GM21528 (cell line): ENCODE measurements at regions not wholly inside any gene's neighbourhood (a gene's known extent, or its start where the extent isn't known, plus 50 kb on each side); places are given as distances from the start of the nearest gene placed in this dataset.
"Not testable (repeated sequence)": the region's sequence is repeated elsewhere in the genome, so short reads cannot be mapped to it uniquely, and the experiment has no call there.

Experiments used
- ATAC-seq: cut with Tn5 transposase; IDR thresholded peaks from one replicate; pipeline ENCODE4 v1.9.1; 2021; ENCODE audit warnings: mild to moderate bottlenecking, moderate library complexity; ENCODE audit not compliant: unreplicated experiment, low FRiP score

DNA sequence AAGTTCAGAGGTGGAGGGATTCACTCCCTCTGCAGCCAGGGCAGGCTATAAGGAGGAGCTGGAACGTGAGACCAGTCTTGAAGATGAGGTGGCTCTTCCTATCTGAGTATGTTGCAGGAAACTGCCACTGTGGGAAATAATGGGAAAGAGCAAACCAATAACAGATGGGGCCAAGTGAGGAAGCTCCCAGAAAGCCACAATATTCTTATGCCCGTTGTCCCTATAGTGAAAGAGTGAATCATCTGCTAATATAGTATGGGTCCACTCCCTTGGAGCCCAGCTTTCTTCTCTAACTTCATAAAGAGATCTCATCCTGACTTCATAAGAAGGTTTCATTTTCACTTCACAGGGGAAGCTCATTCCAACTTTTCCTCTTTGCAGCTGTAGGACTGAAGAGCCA is 206.4 kb downstream of the BLID start:
- ATAC-seq: no peak

DNA sequence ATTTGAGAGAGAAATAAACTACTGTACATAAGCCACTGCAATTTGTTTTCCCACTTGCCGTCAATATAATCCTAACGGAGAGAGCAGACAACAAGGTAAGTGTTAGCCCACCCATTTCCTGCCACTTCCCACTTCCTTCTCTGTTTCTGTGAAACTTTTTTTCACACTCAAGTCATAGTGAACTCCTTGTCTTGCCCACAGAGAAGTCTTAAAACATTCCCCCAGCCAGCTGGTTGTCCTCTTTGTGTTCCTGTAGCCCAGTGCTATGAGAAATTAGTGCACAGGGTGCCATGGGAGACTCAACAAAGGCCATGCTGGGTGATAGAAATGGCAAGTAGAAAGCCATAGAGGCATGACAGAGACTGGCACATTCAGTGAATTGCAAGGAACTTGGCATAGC is 208.6 kb downstream of the BLID start:
- no peak for ATAC-seq

DNA sequence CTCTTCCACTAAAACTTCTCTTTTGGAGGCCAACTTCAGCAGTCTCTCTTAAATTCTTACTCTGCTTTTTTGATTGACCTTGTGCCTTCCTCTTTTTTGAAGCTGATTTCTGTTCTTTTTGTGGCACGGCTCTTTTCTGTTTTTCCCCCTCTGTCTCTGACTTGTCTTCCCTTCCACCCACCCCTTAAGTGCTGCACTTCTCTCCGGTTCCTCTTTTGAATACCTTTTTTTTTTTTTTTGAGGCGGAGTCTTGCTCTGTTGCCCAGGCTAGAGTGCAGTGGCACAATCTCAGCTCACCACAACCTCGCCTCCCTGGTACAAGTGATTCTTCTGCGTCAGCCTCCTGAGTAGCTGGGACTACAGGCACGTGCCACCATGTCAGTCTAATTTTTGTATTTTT is 211.9 kb downstream of the BLID start:
- ATAC-seq: no peak

DNA sequence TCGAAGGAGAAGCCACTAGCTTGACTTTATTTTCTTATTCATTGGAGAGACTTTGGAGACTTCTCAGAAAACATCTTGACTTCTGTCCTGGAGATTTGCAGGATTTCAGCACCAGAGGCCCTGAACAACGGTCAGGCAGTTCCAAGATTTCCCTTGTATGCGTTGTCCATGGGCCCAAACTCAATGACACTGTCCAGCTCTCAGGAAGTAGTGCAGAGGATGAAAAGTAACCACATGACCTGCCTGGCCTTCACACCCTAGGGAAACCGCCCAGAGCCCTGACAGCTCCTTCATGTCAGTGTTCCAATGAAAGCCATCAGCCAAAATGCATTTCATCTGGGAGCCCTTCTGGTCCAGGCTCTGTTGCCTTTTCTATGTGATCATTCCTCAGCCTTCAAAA is 214.1 kb downstream of the BLID start:
- ATAC-seq: no peak

DNA sequence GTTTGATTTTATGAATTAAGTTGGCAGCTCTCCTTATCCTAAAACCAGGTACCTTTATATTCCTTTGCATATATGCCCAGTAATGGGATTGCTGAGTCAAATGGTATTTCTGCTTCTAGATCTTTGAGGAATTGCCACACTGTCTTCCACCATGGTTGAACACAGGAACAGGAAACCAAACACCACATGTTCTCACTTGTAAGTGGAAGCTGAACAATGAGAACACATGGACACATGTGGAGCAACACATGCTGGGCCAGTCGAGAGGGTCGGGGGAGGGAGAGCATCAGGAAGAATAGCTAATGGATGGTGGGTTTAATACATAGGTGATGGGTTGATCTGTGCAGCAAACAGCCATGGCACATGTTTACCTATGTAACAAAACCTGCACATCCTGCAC is 214.6 kb downstream of the BLID start:
- ATAC-seq: not testable (repeated sequence)

DNA sequence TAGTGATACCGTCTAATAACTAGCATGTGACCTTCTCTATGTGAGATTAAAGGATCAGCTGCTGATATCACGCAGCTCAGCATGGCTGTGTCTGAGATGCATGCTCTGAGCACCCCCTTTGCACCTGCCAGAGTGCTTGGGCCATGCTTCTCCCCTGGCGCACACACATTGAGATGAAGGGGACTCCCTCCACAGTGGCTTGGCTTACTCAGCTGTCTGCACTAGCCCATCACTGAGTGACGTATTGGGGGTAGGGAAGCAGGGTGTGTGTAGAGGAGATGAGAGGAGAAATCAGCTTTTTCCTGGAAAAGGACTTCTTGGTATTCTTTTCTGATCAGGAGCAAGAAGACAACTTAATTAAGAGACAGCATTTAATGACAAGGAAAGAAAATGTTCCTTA is 216.5 kb downstream of the BLID start:
- ATAC-seq: no peak

DNA sequence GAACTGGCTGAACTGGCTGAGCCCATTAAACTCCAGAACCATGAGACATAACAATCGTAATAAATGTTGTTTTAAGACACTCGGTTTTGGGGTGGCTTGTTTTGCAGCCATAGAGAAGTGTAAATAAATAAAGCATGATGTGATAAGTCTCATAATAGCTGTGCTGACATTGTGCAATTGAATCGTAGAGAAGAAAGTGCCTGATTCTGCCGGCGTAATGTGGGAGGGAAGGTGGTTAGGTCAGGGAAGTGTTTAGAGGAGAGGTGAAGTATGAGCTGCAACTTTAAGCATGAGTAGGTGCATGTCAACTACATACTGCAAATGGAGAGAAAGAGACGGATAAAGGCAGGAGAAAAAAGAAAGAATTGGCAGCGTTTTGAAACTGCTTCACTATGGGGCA is 217.1 kb downstream of the BLID start:
- ATAC-seq: no peak

DNA sequence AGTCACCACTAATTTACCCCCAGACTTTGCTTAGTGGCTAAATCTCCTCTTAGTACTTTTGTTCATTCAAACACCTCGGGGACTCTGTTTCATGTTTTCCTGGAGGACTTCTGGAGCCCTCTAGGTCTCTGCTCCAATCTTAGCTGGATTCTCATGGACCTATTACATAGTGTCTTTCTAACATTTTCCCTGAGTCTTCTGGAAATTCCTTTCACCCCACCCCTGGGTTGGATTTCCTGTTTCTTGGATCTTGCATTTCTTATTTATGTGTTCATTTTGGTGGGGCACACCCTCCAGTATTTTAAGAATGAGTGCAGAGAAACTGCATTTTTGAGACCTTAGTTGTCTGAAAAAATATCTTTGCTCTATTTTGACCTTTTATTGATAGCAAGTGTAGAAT is 220.1 kb downstream of the BLID start:
- no peak for ATAC-seq

DNA sequence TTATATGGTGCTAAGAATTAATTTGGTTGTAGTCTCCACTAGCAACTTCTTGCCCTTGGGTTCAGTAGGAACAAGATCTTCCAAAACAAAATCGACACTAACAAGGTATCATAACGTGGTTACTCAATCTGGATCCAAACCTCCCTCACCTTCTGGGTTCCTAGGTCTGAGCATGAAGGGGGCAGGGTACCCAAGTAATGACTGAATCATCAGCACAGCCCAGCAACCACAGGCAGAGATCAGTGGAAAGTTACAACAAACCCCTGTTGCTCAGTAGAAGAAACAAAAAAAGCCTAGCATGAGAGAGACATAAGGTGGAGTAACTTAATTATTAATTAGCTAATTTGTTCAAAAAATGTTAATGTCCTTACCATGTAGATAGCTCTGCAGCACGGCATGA is 221.4 kb downstream of the BLID start:
- no peak for ATAC-seq

DNA sequence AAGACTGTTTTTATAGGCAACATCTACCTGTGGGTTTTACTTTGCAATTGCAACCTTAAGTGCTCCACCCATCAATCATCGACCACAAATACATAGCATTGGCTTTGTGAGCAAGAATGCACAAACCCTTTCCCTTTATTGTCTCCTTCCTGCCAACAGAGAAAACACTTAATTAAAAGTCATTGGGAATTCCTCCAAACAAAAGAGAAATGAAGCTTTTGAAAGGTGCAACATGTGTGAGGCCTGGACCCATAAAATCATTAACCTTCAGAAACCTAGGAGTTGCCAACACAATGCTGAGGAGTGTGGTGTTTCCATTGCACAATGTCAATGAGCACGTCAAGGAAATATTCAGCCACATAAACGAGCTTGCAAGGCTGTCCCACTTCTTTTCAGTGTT is 223.2 kb downstream of the BLID start:
- no peak for ATAC-seq

DNA sequence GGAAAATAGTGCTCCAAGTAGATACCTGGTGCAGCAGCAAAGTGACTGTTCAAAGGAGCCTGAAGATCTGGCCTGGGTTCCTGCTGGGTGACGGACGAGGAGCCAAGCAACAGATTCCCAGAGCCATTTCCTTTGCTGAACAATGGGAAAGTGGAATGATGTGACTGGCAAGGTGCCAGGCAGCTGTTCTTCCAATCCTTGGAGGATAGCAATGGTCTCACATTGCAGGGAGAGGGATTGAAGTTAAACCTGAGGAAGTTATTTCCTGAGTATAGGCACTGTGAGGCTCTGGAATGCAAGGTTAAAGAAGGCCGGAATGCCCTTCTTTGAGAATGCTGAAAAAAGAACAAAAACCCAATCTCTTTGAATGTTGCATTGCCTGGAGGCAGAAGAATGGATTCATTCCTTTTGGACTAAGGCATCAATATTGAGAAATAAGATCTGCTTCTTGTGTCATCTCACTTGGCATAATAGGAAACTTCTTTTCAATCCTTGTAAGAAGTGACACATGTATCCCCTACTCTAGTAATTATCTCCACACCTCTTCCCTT is 223.8 kb downstream of the BLID start:
- no peak for ATAC-seq

DNA sequence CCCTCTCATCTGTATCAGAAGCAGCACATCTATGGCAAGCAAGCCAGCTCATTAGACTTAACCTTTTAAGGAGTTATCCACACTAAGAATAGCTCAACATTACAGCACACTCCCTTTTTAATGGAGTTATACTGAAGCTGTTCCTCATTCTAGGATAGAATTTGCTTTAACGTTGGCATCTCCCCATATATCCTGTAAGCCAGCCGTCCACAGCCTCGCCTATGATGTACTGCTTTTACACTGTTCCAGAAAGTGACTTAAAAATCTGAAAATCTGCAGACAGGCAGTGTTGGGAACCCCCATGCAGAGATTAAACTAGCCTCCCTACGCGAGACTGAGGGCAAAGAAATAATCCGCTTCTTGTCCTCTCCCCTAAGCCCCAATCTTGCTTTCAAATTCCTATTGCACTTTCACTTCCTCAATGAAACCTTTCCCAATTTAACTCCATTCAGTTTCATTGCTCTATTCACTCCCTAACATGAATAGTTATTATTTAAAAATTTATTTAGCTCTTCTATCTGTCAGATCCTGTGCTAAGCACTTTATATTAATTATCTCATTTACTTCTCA is 225.0 kb downstream of the BLID start:
- ATAC-seq: no peak

DNA sequence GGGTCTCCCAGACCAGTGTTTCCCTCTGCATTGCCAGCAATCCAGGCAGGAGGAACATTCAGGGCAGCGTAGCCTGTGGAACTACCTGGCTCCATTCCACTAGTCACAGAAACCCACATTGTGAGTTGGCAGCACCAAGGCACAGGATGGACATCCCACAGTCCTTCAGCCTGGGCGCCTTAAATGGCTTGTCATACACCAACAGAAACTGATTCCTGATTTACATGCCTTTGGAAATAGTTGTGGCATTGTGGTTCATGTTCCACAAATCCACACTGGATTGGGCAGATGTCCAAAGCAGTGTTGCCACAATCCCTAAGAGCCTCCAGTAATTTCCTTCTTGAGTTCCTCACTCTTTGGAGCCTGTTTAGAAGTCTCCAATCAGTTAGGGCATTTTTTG is 225.6 kb downstream of the BLID start:
- no peak for ATAC-seq

DNA sequence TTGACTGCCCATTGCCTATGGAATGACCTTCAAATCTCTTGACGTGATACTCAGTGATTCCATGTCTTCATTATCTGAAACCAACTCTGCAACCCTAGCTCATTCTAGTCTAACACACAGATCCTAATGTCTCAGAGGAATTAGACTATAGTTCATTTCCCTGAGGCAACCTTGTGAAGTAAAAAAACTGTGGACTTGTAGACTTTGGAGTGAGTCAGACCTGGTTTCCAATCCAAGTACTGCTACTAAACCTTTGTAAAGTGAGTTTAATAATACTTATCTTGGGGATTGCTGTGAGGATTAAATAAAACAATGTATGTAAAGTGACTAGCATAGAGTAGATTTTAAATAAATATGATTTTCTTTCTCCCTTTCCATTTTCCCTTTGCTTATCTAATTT is 226.1 kb downstream of the BLID start:
- no peak for ATAC-seq

DNA sequence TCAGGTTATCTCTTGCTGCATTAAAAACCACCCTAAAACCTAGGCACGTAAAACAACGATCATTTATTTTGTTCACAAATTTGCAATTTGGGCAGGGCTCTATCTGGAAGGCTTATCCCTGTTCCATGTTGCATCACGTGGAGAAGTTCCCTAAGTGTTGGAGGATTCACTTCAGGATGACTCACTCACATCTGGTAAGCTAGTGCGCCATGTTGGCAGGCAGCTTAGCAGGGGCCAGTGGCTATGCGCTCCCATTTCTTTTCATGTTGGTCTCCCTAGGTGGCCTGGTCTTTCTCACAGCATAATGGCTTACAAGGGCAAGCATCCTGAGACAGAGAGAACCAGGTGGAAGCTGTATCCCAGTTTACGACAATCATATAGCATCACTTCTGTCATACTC is 226.8 kb downstream of the BLID start:
- no peak for ATAC-seq

DNA sequence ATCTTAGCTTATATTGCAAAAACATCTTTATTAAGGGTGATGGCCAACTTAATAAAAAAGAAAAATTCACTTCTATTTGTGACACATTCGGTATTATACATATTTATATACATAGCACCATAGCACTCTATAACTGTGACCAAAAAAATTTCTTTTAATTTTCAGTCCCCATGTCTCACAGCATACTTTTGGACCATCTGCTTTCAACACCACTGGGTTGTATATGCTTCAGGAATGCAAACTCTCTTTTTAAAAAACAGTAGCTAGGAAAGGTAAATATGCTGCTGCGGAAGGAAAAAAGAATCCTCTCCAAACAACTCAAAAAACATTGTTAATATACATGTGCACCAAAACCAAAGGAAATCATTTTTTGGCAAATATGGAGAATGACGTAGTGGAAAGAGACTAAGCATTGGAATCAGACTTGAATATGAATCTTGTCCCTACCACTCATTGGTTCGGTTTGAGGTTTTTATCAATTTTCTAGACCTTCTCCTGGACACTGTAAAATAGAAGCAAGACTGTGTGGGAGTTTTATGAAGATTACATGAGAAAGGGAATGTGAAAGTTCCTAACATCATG is 227.9 kb downstream of the BLID start:
- ATAC-seq: no peak

DNA sequence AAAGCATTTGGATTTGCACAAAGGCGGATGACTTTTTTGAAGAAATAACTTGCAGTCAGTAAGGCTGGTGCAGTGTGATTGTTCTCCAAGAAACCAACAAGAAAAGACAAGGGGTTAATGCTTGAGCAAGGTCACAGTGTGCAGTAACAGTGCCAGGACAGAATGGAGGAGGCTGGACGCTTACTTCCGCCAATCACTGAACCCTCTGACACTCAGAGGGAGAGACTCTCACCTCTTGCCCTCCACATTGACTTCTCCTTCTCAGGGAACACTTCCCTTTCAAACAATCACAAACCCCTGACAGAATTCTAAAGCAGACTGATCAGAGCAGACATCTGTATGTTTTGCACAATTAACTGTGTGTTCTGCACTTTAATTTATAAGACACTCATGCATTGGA is 228.4 kb downstream of the BLID start:
- ATAC-seq: no peak

DNA sequence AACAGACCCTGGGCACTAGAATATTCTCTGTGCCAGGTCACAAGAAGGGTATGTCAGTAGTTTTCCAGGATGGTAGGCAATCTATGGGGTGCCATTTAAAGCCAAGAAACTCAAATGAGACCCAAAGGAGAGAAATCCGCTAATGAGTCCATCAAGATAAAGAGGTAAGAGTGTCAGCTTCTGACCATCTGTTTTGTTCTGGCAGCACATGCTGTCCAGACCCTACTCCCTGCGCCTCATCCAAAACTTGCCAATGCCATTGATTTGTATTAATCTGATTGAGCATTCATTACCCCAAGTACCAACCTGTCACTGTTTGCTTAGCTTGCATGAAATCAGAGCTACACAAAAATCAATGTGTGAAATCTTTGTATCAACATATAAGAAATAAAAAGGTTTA is 229.0 kb downstream of the BLID start:
- no peak for ATAC-seq

DNA sequence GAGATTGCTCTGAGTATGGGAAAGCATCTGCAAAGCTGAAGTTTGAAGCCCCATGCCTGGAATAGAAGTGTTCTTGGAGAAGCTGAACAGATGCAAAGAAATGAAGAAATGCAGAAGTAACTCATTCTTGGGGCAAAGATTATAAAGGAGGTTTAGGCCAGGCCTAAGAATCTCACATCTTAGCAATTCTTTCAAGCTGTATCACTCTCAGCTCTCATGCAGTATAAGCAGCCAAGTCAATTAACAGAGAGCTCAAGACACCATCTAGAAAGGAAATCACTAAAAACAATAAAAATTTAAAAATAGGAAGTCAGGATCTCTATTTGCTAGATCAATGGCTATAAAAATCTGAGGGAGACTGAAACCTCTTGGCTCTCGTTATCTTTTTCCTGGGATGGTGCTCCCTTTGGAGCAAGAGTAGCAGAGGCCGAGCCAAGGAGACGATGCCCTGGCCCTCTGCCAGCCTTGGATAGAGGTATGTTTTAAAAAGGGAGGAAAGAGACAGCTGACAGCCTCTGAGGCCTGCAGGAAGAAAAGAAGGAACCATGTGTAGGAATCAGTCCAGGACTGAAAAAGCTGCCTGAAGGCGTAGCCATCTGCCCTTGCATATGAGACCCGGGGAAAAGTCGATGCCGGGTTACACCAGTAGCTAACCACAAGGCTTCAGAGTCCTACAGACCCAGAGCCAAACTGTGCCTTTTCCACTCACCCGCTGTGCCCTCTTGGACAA is 229.8 kb downstream of the BLID start:
- ATAC-seq: no peak

DNA sequence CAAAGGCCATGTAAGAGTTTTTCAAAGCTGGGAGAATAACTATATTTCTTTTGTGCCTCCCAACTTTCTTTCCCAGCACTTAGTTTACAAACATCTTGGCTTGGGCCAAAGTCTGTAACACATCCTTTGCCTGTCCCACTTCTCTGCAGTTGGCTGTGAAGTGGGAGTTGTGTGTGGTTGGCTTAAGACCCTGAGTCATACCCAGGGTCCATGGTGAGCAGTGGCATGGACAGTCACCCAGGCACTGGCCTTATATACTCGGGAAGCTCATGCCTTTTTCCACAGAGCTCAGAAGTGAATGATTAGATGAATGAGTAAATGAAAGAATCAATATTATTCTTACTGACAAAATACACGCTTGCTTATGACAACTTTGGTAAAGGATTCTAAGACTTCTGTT is 231.4 kb downstream of the BLID start:
- ATAC-seq: no peak

DNA sequence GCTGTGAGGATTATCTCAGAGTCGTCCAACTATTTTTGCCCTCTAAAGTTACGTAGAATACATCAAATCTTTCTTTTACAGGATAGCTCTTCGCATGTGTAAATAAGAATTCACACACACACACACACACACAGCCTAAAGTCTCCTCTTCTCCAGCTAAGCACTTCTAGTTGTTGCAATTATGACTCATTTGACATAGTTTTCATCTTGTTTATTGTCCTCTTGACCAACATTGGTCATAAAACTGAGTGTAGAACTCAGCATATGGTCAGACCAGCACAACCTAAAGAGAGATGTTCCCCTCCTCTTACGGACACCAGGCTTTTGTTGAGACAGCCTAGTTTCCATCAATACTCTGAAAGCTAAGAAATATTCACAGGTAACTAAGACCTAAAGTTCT is 234.2 kb downstream of the BLID start:
- no peak for ATAC-seq

DNA sequence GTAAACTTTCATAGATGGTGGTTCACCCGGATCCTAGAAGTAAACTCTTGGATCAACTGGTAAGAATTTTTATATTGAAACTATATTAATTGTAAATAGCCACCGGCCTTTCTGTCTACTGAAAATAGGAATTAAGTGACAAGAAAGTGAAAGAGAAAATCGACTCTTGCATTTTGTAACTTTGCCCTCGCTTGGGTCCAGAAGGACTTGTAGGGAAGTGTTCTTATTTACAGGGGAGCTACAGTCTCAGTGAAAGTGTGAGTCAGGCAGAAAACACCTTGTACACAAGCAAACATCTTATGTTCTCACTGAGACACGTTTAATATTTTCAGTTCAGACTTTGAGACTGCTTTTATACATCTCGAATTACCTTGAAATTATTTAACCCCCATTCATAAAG is 238.9 kb downstream of the BLID start:
- no peak for ATAC-seq
